IMR-90 (cell line): ENCODE measurements at regions not wholly inside any gene's neighbourhood (a gene's known extent, or its start where the extent isn't known, plus 50 kb on each side); places are given as distances from the start of the nearest gene placed in this dataset.

Source experiments
- ATAC-seq: fragments of 200-7000 bp; cut with Tn5 transposase; 2 replicates; pipeline ENCODE4 v1.9.1; 2020; ENCODE audit warnings: low read depth, mild to moderate bottlenecking, moderate library complexity
- BruUV-seq: library from RNA; stranded (reverse); fragments of 400-500 nt; replicated peaks from 2 replicates; lab custom pipeline; 2021; lab: Mats Ljungman, UMichigan
- CTCF ChIA-PET: fragments of 300-600 bp; formaldehyde crosslinking; extraction: SDS; loops from one replicate; lab custom pipeline; 2021; ENCODE audit warnings: antibody characterized with exemption; lab: Yijun Ruan, JAX
- POLR2A ChIA-PET: fragments of 300-600 bp; sonication (Branson Sonifier 250); formaldehyde crosslinking; loops from one replicate; lab custom pipeline; 2022; ENCODE audit warnings: antibody characterized with exemption; ENCODE audit not compliant: unreplicated experiment; lab: Charles Lee
- DNase-seq: peaks from one replicate; pipeline ENCODE4 v3.0.0; 2013
- H2AFZ ChIP-seq: replicated peaks from 2 replicates; pipeline ENCODE3; 2013; ENCODE audit warnings: low read length, mild to moderate bottlenecking; ENCODE audit not compliant: poor library complexity
- H2AK5ac ChIP-seq: 2 replicates; pipeline ENCODE4 v1.6.1; 2013; ENCODE audit warnings: low read depth, low read length, inconsistent platforms
- H2AK9ac ChIP-seq: replicated peaks from 2 replicates; pipeline ENCODE3; 2013; ENCODE audit warnings: mild to moderate bottlenecking, low read depth, low read length, moderate library complexity; ENCODE audit not compliant: poor library complexity
- H2BK120ac ChIP-seq: 2 replicates; pipeline ENCODE4 v1.6.1; 2013; ENCODE audit warnings: low read depth, low read length, inconsistent platforms
- H2BK15ac ChIP-seq: 3 replicates; pipeline ENCODE4 v1.6.1; 2013; ENCODE audit warnings: low read depth, low read length, inconsistent platforms
- H2BK20ac ChIP-seq: 2 replicates; pipeline ENCODE4 v1.6.1; 2013; ENCODE audit warnings: low read depth, mild to moderate bottlenecking, inconsistent platforms, low read length, moderate library complexity
- H2BK5ac ChIP-seq: 2 replicates; pipeline ENCODE4 v1.6.1; 2013; ENCODE audit warnings: mild to moderate bottlenecking, low read depth, low read length, inconsistent platforms; ENCODE audit not compliant: poor library complexity, severe bottlenecking
- H3K14ac ChIP-seq: replicated peaks from 2 replicates; pipeline ENCODE4 v1.6.1; 2013; ENCODE audit warnings: low read depth, low read length, inconsistent platforms
- H3K18ac ChIP-seq: 2 replicates; pipeline ENCODE4 v1.6.1; 2013; ENCODE audit warnings: low read depth, low read length, control low read depth
- H3K23ac ChIP-seq: 2 replicates; pipeline ENCODE4 v1.6.1; 2013; ENCODE audit warnings: low read depth, low read length, inconsistent platforms
- H3K27ac ChIP-seq: 2 replicates; pipeline ENCODE4 v1.5.1; 2013; ENCODE audit warnings: mild to moderate bottlenecking, control low read depth, low read length; ENCODE audit not compliant: insufficient read depth
- H3K27me3 ChIP-seq: 2 replicates; pipeline ENCODE4 v1.6.1; 2013; ENCODE audit warnings: low read length; ENCODE audit not compliant: control insufficient read depth, insufficient read depth
- H3K36me3 ChIP-seq: 2 replicates; pipeline ENCODE4 v1.6.1; 2013; ENCODE audit warnings: low read length, mixed read lengths; ENCODE audit not compliant: control insufficient read depth, insufficient read depth
- H3K4ac ChIP-seq: 2 replicates; pipeline ENCODE4 v1.6.1; 2013; ENCODE audit warnings: low read depth, low read length, inconsistent platforms
- H3K4me1 ChIP-seq: 2 replicates; pipeline ENCODE4 v1.6.1; 2013; ENCODE audit warnings: low read length, mixed read lengths; ENCODE audit not compliant: control insufficient read depth, insufficient read depth
- H3K4me2 ChIP-seq: 2 replicates; pipeline ENCODE4 v1.6.1; 2013; ENCODE audit warnings: low read depth, mild to moderate bottlenecking, control low read depth, low read length, moderate library complexity
- H3K4me3 ChIP-seq: 2 replicates; pipeline ENCODE4 v1.5.1; 2013; ENCODE audit warnings: low read depth, mild to moderate bottlenecking, control low read depth, low read length, moderate library complexity; ENCODE audit not compliant: insufficient read depth
- H3K56ac ChIP-seq: 2 replicates; pipeline ENCODE4 v1.6.1; 2013; ENCODE audit warnings: low read length, inconsistent platforms; ENCODE audit not compliant: insufficient read depth; ENCODE audit errors: extremely low read depth
- H3K79me1 ChIP-seq, 2 experiments: 2 replicates each; pipeline ENCODE4 v1.6.1; 2013; ENCODE audit warnings: low read length in 2 of 2, inconsistent platforms in 1 of 2, low read depth in 1 of 2
- H3K9ac ChIP-seq: 2 replicates; pipeline ENCODE4 v1.6.1; 2013; ENCODE audit warnings: low read depth, low read length, control low read depth
- H3K9me1 ChIP-seq: 2 replicates; pipeline ENCODE4 v1.6.1; 2013; ENCODE audit warnings: low read length, inconsistent platforms; ENCODE audit not compliant: insufficient read depth
- H3K9me3 ChIP-seq: 2 replicates; pipeline ENCODE4 v1.6.1; 2013; ENCODE audit warnings: low read length; ENCODE audit not compliant: control insufficient read depth, insufficient read depth
- H4K20me1 ChIP-seq: 2 replicates; pipeline ENCODE4 v1.6.1; 2013; ENCODE audit warnings: low read length, inconsistent platforms; ENCODE audit not compliant: insufficient read depth
- H4K5ac ChIP-seq: 2 replicates; pipeline ENCODE4 v1.6.1; 2013; ENCODE audit warnings: mild to moderate bottlenecking, low read depth, low read length, control low read depth
- H4K8ac ChIP-seq, 2 experiments: 2 replicates each; pipeline ENCODE4 v1.6.1; 2013; ENCODE audit warnings: low read depth in 2 of 2, low read length in 2 of 2, control low read depth in 1 of 2, inconsistent platforms in 1 of 2
- H4K91ac ChIP-seq: 2 replicates; pipeline ENCODE4 v1.6.1; 2013; ENCODE audit warnings: low read depth, low read length, inconsistent platforms; ENCODE audit not compliant: insufficient read depth
- BHLHE40 ChIP-seq: fragments of 150-350 bp; IDR thresholded peaks from 2 replicates; pipeline ENCODE4 v1.6.1; 2016; ENCODE audit warnings: mild to moderate bottlenecking, low read depth, low read length
- CEBPB ChIP-seq: IDR thresholded peaks from 2 replicates; pipeline ENCODE4 v1.6.1; 2012; ENCODE audit warnings: low read depth, low read length, improper control_type of control experiment
- CHD1 ChIP-seq: IDR thresholded peaks from 2 replicates; pipeline ENCODE4 v1.6.1; 2012; ENCODE audit warnings: low read depth, low read length, improper control_type of control experiment
- FOS ChIP-seq: fragments of 150-350 bp; IDR thresholded peaks from 2 replicates; pipeline ENCODE4 v1.6.1; 2016; ENCODE audit warnings: low read depth, low read length
- MAFK ChIP-seq: IDR thresholded peaks from 2 replicates; pipeline ENCODE4 v1.6.1; 2012; ENCODE audit warnings: low read depth, low read length, improper control_type of control experiment
- MAZ ChIP-seq: IDR thresholded peaks from 2 replicates; pipeline ENCODE4 v1.6.1; 2012; ENCODE audit warnings: low read depth, mild to moderate bottlenecking, low read length, improper control_type of control experiment, moderate library complexity, borderline replicate concordance
- MXI1 ChIP-seq: IDR thresholded peaks from 2 replicates; pipeline ENCODE4 v1.6.1; 2012; ENCODE audit warnings: low read depth, mild to moderate bottlenecking, low read length, moderate library complexity, borderline replicate concordance
- NFE2L2 ChIP-seq: fragments of 150-350 bp; IDR thresholded peaks from 2 replicates; pipeline ENCODE4 v1.6.1; 2016; ENCODE audit warnings: low read depth, mild to moderate bottlenecking, low read length
- POLR2A ChIP-seq: IDR thresholded peaks from 2 replicates; pipeline ENCODE4 v1.6.1; 2012; ENCODE audit warnings: mild to moderate bottlenecking, low read depth, low read length
- RAD21 ChIP-seq: IDR thresholded peaks from 2 replicates; pipeline ENCODE4 v1.6.1; 2012; ENCODE audit warnings: low read length, improper control_type of control experiment
- RCOR1 ChIP-seq: IDR thresholded peaks from 2 replicates; pipeline ENCODE4 v1.6.1; 2012; ENCODE audit warnings: mild to moderate bottlenecking, low read length, improper control_type of control experiment; ENCODE audit not compliant: insufficient replicate concordance
- RFX5 ChIP-seq: IDR thresholded peaks from 2 replicates; pipeline ENCODE4 v1.8.0; 2012; ENCODE audit warnings: low read depth, mild to moderate bottlenecking, low read length, moderate library complexity
- WGBS, 2 experiments: methylation state at CpG; one replicate each; pipeline versions ENCODE4 v1.1.5 to v1.1.7; 2013; ENCODE audit warnings: missing lambda C conversion rate in 2 of 2; ENCODE audit not compliant: insufficient read length in 1 of 2; ENCODE audit errors: extremely low coverage in 2 of 2; 5-methylcytosine and 5-hydroxymethylcytosine counted together
- dilution Hi-C: fragments of 300-500 bp; cut with HindIII; formaldehyde crosslinking; loops from one replicate; pipeline ENCODE4 v1.14.3; 2018; ENCODE audit warnings: low sequenced_read_pairs; ENCODE audit not compliant: unreplicated experiment
- in situ Hi-C: fragments of 300-500 bp; cut with MboI; formaldehyde crosslinking; loops from 3 replicates; pipeline ENCODE4 v1.14.3; 2019; ENCODE audit warnings: low sequenced_read_pairs, inconsistent platforms, mixed read lengths
- intact Hi-C: fragments of 100-400 bp; cut with micrococcal nuclease; formaldehyde crosslinking; loops from 2 replicates; pipeline ENCODE4 v1.10.0; 2022
- TF ChIP-seq, protein P1 (sequence below): fragments of 150-350 bp; IDR thresholded peaks from 2 replicates; pipeline ENCODE4 v1.6.1; 2016; ENCODE audit warnings: low read depth, mild to moderate bottlenecking, low read length, moderate library complexity, borderline replicate concordance
- TF ChIP-seq, protein P2 (sequence below): conservative IDR thresholded peaks from 2 replicates; pipeline ENCODE4 v1.5.1; 2012; ENCODE audit warnings: mild to moderate bottlenecking, low read depth, low read length, improper control_type of control experiment
- TF ChIP-seq, protein P3 (sequence below): fragments of 150-350 bp; IDR thresholded peaks from 2 replicates; pipeline ENCODE4 v1.6.1; 2017; ENCODE audit warnings: mild to moderate bottlenecking, antibody characterized with exemption, low read length, low read depth

DNA sequence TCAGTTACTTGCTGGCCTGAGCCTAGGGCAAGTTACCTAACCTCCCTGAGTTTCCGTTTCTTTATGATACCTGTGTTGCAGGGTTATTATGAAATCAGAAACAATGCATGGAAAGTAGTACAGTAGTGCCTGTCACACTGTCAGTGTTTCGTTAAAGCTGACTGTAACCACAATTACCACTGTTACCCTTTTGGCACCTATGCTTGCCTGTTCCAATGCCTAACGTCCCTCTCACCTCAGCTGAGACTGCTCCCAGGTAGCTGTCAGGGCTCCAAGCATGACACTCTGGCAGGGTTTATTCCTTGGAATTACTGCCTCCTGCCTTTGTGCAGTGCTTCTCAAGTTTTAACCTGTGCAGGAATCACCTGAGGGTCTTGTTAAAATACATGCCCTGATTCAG is 135.2 kb upstream of the RBMS1 start:
- Histone ChIP-seq H3K4ac (no peak overlapping the region), H3K14ac (no peak overlapping the region), H3K56ac (no peak overlapping the region), H4K20me1 (no peaks in the 10 kb centered on the region), H3K4me3 (no peak overlapping the region), H2AK9ac (peak overlapping the region; percentile 3), H2BK5ac (no peak overlapping the region), H2BK15ac (peak overlapping the region; percentile 75; the same call in 1 of the 3 replicates), H3K79me1 (no peaks in the 10 kb centered on the region), H3K9ac (no peak overlapping the region), H2BK20ac (no peak overlapping the region), H3K9me1 (no peaks in the 10 kb centered on the region), H3K18ac (no peak overlapping the region), H4K8ac (no peak overlapping the region), H3K4me1 (peaks cover 5% of the 10 kb centered on the region; the same call in 1 of the 2 replicates), H3K27me3 (no peaks in the 10 kb centered on the region), H3K4me2 (no peak overlapping the region), H3K23ac (no peak overlapping the region), H3K27ac (no peak overlapping the region), H2AK5ac (no peak overlapping the region; the same call in 1 of the 2 replicates), H4K5ac (no peak overlapping the region), H2BK120ac (no peak overlapping the region), H2AFZ (no peak overlapping the region), H3K36me3 (no peaks in the 10 kb centered on the region), H4K91ac (no peak overlapping the region), H3K9me3 (no peaks in the 10 kb centered on the region)
- CTCF ChIA-PET = interaction anchor here (1.2 kb wide), 1 partner anchor 21 kb away, joined by 3 read pairs; no protein-coding TSS in a partner anchor
- in situ Hi-C loops (no loop called here), dilution Hi-C loops (no loop called here), intact Hi-C loops (no loop called here)
- WGBS, 2 experiments = 93% methylated on average over 2 of the region's 3 CpGs; no CpG with 5 or more reads in 1 of the 2 experiments
- no TSS peak for BruUV-seq
- POLR2A ChIA-PET = no interaction called here
- no peak for TF ChIP-seq CHD1
- TF ChIP-seq, protein P1, sequence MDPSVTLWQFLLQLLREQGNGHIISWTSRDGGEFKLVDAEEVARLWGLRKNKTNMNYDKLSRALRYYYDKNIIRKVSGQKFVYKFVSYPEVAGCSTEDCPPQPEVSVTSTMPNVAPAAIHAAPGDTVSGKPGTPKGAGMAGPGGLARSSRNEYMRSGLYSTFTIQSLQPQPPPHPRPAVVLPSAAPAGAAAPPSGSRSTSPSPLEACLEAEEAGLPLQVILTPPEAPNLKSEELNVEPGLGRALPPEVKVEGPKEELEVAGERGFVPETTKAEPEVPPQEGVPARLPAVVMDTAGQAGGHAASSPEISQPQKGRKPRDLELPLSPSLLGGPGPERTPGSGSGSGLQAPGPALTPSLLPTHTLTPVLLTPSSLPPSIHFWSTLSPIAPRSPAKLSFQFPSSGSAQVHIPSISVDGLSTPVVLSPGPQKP = no peak
- no peak for TF ChIP-seq POLR2A
- TF ChIP-seq, protein P2, sequence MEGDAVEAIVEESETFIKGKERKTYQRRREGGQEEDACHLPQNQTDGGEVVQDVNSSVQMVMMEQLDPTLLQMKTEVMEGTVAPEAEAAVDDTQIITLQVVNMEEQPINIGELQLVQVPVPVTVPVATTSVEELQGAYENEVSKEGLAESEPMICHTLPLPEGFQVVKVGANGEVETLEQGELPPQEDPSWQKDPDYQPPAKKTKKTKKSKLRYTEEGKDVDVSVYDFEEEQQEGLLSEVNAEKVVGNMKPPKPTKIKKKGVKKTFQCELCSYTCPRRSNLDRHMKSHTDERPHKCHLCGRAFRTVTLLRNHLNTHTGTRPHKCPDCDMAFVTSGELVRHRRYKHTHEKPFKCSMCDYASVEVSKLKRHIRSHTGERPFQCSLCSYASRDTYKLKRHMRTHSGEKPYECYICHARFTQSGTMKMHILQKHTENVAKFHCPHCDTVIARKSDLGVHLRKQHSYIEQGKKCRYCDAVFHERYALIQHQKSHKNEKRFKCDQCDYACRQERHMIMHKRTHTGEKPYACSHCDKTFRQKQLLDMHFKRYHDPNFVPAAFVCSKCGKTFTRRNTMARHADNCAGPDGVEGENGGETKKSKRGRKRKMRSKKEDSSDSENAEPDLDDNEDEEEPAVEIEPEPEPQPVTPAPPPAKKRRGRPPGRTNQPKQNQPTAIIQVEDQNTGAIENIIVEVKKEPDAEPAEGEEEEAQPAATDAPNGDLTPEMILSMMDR = no peak
- TF ChIP-seq RCOR1 = no peak
- no peak for TF ChIP-seq MAFK
- TF ChIP-seq MAZ = no peak
- TF ChIP-seq MXI1 = no peak
- TF ChIP-seq CEBPB = no peak
- TF ChIP-seq, protein P3, sequence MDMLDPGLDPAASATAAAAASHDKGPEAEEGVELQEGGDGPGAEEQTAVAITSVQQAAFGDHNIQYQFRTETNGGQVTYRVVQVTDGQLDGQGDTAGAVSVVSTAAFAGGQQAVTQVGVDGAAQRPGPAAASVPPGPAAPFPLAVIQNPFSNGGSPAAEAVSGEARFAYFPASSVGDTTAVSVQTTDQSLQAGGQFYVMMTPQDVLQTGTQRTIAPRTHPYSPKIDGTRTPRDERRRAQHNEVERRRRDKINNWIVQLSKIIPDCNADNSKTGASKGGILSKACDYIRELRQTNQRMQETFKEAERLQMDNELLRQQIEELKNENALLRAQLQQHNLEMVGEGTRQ = no peak
- no peak for TF ChIP-seq NFE2L2
- no peak for TF ChIP-seq RAD21
- no peak for TF ChIP-seq RFX5
- no peak for TF ChIP-seq FOS
- no peak for TF ChIP-seq BHLHE40
- no peak for DNase-seq
- no peak for ATAC-seq
